ENCODE measurements at regions not wholly inside any gene's neighbourhood (a gene's known extent, or its start where the extent isn't known, plus 50 kb on each side); places are given as distances from the start of the nearest gene placed in this dataset.

DNA sequence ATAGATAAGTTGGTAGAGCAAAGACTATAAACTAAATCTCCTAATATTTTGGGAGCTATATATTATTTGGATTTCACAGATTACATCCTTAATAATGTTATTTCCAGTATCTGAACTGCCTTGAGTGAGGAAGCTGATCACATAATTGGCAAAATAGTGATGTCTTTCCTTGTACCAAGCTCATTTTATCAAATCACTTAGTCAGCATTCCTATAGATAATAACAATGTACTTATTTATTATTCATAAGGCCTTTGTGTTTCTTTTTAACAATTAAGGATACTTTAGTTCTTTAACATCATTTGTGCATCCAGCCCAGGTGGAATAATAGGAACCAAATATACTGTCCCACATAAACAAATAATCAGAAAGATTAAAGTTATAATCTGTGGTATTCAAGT, 1093.6 kb downstream of the PCDH18 start:
- TF ChIP-seq, protein P1, sequence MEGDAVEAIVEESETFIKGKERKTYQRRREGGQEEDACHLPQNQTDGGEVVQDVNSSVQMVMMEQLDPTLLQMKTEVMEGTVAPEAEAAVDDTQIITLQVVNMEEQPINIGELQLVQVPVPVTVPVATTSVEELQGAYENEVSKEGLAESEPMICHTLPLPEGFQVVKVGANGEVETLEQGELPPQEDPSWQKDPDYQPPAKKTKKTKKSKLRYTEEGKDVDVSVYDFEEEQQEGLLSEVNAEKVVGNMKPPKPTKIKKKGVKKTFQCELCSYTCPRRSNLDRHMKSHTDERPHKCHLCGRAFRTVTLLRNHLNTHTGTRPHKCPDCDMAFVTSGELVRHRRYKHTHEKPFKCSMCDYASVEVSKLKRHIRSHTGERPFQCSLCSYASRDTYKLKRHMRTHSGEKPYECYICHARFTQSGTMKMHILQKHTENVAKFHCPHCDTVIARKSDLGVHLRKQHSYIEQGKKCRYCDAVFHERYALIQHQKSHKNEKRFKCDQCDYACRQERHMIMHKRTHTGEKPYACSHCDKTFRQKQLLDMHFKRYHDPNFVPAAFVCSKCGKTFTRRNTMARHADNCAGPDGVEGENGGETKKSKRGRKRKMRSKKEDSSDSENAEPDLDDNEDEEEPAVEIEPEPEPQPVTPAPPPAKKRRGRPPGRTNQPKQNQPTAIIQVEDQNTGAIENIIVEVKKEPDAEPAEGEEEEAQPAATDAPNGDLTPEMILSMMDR (IDR thresholded peaks at IDR 0.05), result no peak
- no peak for TF ChIP-seq POLR2AphosphoS5 (IDR thresholded peaks at IDR 0.05; ENCODE audit: insufficient read depth in 1 of 2, low read depth in 1 of 2)
- TF ChIP-seq POLR2A (IDR thresholded peaks at IDR 0.05), result no peak

All from vagina (tissue), 2 donors.